HUES64 (cell line): ENCODE measurements at regions not wholly inside any gene's neighbourhood (a gene's known extent, or its start where the extent isn't known, plus 50 kb on each side); places are given as distances from the start of the nearest gene placed in this dataset.

Experiments used
- H3K27ac ChIP-seq: 2 replicates; pipeline ENCODE4 v1.7.0; 2013; ENCODE audit warnings: low read depth, low read length, inconsistent platforms
- H3K27me3 ChIP-seq: 2 replicates; pipeline ENCODE4 v1.6.1; 2013; ENCODE audit warnings: mild to moderate bottlenecking, low read length; ENCODE audit not compliant: insufficient read depth
- H3K36me3 ChIP-seq: 2 replicates; pipeline ENCODE4 v1.6.1; 2013; ENCODE audit warnings: mild to moderate bottlenecking, low read length; ENCODE audit not compliant: insufficient read depth
- H3K4me1 ChIP-seq: 2 replicates; pipeline ENCODE4 v1.6.1; 2013; ENCODE audit warnings: mild to moderate bottlenecking, low read length, moderate library complexity; ENCODE audit not compliant: insufficient read depth
- H3K4me3 ChIP-seq: 2 replicates; pipeline ENCODE4 v1.5.1; 2013; ENCODE audit warnings: mild to moderate bottlenecking, low read length, moderate library complexity
- H3K9ac ChIP-seq: 2 replicates; pipeline ENCODE4 v1.6.1; 2013; ENCODE audit warnings: mild to moderate bottlenecking, low read depth, low read length
- H3K9me3 ChIP-seq: 2 replicates; pipeline ENCODE4 v1.6.1; 2013; ENCODE audit warnings: low read depth, low read length; ENCODE audit not compliant: insufficient read depth
- WGBS: fragments of 150-250, 120-280 bp; methylation state at CpG from one replicate; pipeline ENCODE4 v1.1.7; 2013; ENCODE audit warnings: missing lambda C conversion rate; 5-methylcytosine and 5-hydroxymethylcytosine counted together

DNA sequence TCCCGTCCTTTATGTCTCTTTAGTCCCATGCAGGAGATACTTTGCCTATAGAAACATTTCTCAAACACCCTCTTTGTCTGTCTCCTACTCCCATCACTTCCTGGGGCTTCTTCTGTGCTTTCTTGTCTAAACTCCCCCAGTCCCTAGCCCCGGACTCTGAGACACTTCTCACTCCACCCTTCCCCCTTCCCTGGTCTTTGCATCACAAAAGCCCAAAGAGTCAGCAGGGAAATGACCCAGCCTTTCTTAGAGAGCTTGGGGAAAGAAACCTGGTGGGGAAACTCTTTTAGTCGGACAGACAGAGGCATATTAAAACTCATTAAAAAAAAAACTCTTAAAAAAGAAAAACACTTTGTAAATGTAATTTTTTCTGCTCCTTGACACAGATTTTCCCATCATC is 211.2 kb downstream of the TJP1 start:
- peak overlapping the region; percentile 2; the same call in 1 of the 2 replicates for H3K27ac ChIP-seq
- no peaks in the 10 kb centered on the region for H3K9me3 ChIP-seq
- WGBS: 24% methylated on average over 2 of the region's 3 CpGs
- H3K36me3 ChIP-seq: no peaks in the 10 kb centered on the region
- H3K9ac ChIP-seq: no peak overlapping the region
- H3K4me1 ChIP-seq: peaks cover 27% of the 10 kb centered on the region
- H3K27me3 ChIP-seq: no peaks in the 10 kb centered on the region
- no peak overlapping the region for H3K4me3 ChIP-seq

DNA sequence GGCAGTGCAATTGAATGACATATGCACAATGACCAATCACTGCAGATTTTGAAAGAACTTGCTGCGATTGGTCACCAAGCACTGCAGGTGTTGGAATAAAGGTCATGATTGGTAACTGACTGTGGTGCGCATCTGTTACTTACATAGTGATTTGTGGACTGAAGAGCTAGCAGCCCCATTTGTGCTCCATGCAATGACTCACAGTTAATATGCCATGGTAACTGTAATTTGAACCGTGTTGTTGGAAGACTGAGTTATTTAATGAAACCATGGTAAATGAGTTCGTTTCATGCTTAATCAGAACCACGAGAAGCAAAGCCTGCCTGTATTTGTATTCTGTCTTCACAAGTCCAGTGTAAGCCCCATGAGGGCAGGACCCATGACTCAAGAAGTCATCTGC is 220.5 kb downstream of the TJP1 start:
- Histone ChIP-seq H3K27ac (no peak overlapping the region), H3K27me3 (no peaks in the 10 kb centered on the region), H3K4me3 (no peak overlapping the region), H3K4me1 (no peaks in the 10 kb centered on the region), H3K36me3 (no peaks in the 10 kb centered on the region), H3K9ac (no peak overlapping the region), H3K9me3 (no peaks in the 10 kb centered on the region)
- WGBS: 93% methylated on average over 5 of the region's 5 CpGs

DNA sequence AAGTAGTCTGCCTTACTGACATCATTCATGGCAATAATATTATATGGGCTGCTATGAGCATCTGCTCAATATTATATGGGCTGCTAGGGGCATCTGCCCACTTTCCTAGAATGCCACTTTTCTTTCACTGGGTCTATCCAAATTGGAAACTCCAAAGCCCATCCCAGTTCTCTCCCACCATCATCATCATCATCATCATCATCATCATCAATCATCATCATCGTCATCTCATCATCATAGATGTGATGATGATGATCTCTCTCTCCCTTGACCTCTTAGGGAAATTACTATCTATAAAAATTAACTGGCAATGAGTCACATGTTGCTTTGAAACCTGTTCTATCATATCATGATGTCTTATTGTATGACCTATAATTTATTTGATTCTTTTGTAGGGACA is 222.0 kb downstream of the TJP1 start:
- Histone ChIP-seq H3K27ac (no peak overlapping the region), H3K4me1 (no peaks in the 10 kb centered on the region), H3K27me3 (no peaks in the 10 kb centered on the region), H3K4me3 (no peak overlapping the region), H3K9ac (no peak overlapping the region), H3K9me3 (no peaks in the 10 kb centered on the region), H3K36me3 (no peaks in the 10 kb centered on the region)
- WGBS: no CpG with 5 or more reads among the region's 1 CpG

GRCh38 chr15:29596266-29596665 is 226.0 kb downstream of the TJP1 start:
- Histone ChIP-seq H3K27me3 (no peaks in the 10 kb centered on the region), H3K36me3 (no peaks in the 10 kb centered on the region), H3K27ac (no peak overlapping the region), H3K4me1 (no peaks in the 10 kb centered on the region), H3K4me3 (no peak overlapping the region), H3K9me3 (no peaks in the 10 kb centered on the region), H3K9ac (no peak overlapping the region)
- WGBS: 77% methylated on average over 2 of the region's 3 CpGs

DNA sequence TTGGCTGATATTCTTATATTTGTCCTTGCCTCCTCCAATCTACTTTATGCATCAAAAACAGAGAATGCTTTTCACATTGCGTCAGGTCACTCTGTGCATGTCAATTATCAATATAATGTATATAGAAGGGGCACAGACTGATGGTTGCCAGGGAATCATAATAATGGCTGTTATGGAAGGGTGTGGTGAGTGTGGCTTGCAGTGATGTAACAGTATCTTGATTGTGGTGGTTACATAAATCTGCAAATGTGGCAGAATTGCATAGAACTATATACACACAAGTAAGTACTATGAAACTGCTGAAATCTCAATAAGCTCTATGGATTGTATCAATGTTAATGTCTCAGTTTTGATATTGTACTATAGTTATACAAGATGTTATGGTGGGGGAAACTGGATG is 228.6 kb downstream of the TJP1 start:
- no peaks in the 10 kb centered on the region; the same call in 1 of the 2 replicates for H3K4me1 ChIP-seq
- H3K36me3 ChIP-seq: no peaks in the 10 kb centered on the region
- no peak overlapping the region for H3K27ac ChIP-seq
- WGBS: 100% methylated on average over 1 of the region's 1 CpG
- no peak overlapping the region for H3K9ac ChIP-seq
- no peaks in the 10 kb centered on the region for H3K27me3 ChIP-seq
- no peak overlapping the region for H3K4me3 ChIP-seq
- no peaks in the 10 kb centered on the region for H3K9me3 ChIP-seq

DNA sequence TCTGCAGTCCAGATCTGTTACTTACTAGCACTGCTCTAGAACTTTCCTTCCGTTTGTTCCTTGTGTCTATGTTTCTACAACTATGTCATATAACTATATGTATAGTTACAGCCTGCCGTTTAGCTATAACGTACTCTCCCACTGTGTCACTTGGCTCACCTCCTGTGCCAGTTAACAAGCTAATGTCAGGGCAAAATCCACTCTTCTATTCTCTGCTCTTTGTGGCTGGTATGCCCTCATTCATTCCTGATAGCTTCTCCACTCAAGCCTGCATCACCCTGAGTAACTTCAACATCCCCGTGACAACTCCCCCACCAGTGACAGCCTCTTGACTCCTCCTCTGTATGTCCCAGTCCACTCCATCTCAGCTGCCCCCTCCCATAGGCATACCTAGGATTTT is 229.2 kb downstream of the TJP1 start:
- no peak overlapping the region for H3K27ac ChIP-seq
- H3K4me3 ChIP-seq: no peak overlapping the region
- H3K4me1 ChIP-seq: no peaks in the 10 kb centered on the region; the same call in 1 of the 2 replicates
- no peaks in the 10 kb centered on the region for H3K36me3 ChIP-seq
- H3K27me3 ChIP-seq: no peaks in the 10 kb centered on the region
- 76% methylated on average over 4 of the region's 4 CpGs for WGBS
- no peak overlapping the region for H3K9ac ChIP-seq
- no peaks in the 10 kb centered on the region for H3K9me3 ChIP-seq

GRCh38 chr15:29590701-29591100 is 231.6 kb downstream of the TJP1 start:
- H3K9ac ChIP-seq: no peak overlapping the region
- H3K4me1 ChIP-seq: no peaks in the 10 kb centered on the region; the same call in 1 of the 2 replicates
- H3K27ac ChIP-seq: no peak overlapping the region
- H3K36me3 ChIP-seq: no peaks in the 10 kb centered on the region
- H3K9me3 ChIP-seq: no peaks in the 10 kb centered on the region
- H3K4me3 ChIP-seq: no peak overlapping the region
- H3K27me3 ChIP-seq: no peaks in the 10 kb centered on the region

- no peak overlapping the region for H3K4me3 ChIP-seq
- H3K27ac ChIP-seq: no peak overlapping the region
- no peaks in the 10 kb centered on the region for H3K36me3 ChIP-seq
- H3K9ac ChIP-seq: no peak overlapping the region
- 92% methylated on average over 4 of the region's 4 CpGs for WGBS
- H3K9me3 ChIP-seq: no peaks in the 10 kb centered on the region
- H3K27me3 ChIP-seq: no peaks in the 10 kb centered on the region
- no peaks in the 10 kb centered on the region; the same call in 1 of the 2 replicates for H3K4me1 ChIP-seq
These were observed 232.3 kb downstream of the TJP1 start for GRCh38 chr15:29589975-29590374.

GRCh38 chr15:29589416-29589815 is 232.9 kb downstream of the TJP1 start:
- no peak overlapping the region for H3K4me3 ChIP-seq
- WGBS: 85% methylated on average over 9 of the region's 9 CpGs
- no peaks in the 10 kb centered on the region for H3K36me3 ChIP-seq
- H3K27ac ChIP-seq: no peak overlapping the region
- no peaks in the 10 kb centered on the region; the same call in 1 of the 2 replicates for H3K4me1 ChIP-seq
- no peaks in the 10 kb centered on the region for H3K27me3 ChIP-seq
- no peaks in the 10 kb centered on the region for H3K9me3 ChIP-seq
- H3K9ac ChIP-seq: no peak overlapping the region

DNA sequence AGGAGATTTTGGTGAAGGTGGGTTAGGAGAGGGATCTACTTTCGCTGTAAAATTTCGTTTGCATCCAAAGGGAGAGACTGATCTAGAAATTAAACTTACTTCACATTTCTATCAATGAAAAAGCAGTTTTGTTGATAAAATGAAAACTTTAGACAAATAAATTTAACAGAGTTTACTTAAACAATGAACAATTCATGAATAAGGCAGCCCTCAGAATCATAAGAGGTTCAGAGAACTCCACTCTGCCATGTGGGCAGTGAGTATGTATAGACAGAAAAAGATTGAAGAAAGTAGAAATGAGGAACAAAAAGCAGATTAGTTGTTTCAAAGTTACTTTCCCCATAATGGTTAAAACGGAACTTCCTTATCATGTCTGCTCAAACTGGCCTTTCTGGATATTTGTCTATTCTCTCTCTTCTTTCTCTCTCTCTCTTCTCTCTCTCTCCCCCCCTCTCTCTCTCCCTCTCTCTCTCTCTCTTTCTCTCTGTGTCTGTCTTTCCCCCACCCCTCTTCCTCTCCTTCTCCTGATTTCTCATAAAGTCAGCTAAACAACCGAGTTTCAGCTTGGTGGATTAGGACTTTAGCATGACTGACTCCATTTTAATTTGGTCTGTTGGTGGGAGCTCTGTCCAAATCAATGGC is 248.9 kb downstream of the TJP1 start:
- no peak overlapping the region for H3K4me3 ChIP-seq
- no peaks in the 10 kb centered on the region for H3K36me3 ChIP-seq
- H3K27ac ChIP-seq: no peak overlapping the region
- peaks cover 49% of the 10 kb centered on the region for H3K27me3 ChIP-seq
- 92% methylated on average over 4 of the region's 4 CpGs for WGBS
- H3K4me1 ChIP-seq: peaks cover 19% of the 10 kb centered on the region
- H3K9me3 ChIP-seq: no peaks in the 10 kb centered on the region
- no peak overlapping the region for H3K9ac ChIP-seq

- Histone ChIP-seq H3K27me3 (peaks cover 49% of the 10 kb centered on the region), H3K4me3 (peak overlapping the region; percentile 61), H3K36me3 (no peaks in the 10 kb centered on the region), H3K9me3 (no peaks in the 10 kb centered on the region), H3K4me1 (peaks cover 22% of the 10 kb centered on the region), H3K9ac (no peak overlapping the region), H3K27ac (no peak overlapping the region)
- 7% methylated on average over 14 of the region's 14 CpGs for WGBS
These were observed 250.4 kb downstream of the TJP1 start for GRCh38 chr15:29571792-29572431.
